Retina (tissue), 1 donor: ENCODE measurements at regions not wholly inside any gene's neighbourhood (a gene's known extent, or its start where the extent isn't known, plus 50 kb on each side); places are given as distances from the start of the nearest gene placed in this dataset.

Experiments used
- DNase-seq: peaks from one replicate; pipeline ENCODE4 v3.0.0-alpha.2; 2016

- peak; percentile 18 for DNase-seq
Observed at GRCh38 chr9:13430368-13431221, 151.1 kb upstream of the MPDZ start.

- DNase-seq = no peak
Observed at GRCh38 chr9:13429301-13430190, 150.1 kb upstream of the MPDZ start.

DNA sequence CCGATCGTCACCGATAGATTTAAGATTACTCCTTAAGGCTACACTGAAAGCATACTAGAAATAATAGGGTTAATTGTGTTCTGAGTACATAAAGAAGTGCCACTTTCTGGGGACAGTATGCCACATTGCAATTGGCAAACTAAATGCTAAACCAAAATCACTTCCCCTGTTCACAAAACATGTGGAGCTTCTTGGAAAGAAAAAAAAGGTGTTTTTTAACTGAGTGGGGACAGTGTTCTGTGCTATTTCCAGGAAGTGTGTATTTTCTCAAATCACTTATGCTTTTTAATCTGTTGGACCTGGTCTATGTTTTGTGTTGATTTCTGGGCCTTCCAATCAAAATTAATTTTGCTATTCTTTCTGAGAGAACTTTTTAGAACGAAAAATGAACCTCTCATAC, 149.3 kb upstream of the MPDZ start:
- no peak for DNase-seq

GRCh38 chr9:13427587-13427986, 148.1 kb upstream of the MPDZ start:
- DNase-seq = peak; percentile 56

- DNase-seq = no peak
Observed at GRCh38 chr9:13426606-13427005, 147.1 kb upstream of the MPDZ start.

DNA sequence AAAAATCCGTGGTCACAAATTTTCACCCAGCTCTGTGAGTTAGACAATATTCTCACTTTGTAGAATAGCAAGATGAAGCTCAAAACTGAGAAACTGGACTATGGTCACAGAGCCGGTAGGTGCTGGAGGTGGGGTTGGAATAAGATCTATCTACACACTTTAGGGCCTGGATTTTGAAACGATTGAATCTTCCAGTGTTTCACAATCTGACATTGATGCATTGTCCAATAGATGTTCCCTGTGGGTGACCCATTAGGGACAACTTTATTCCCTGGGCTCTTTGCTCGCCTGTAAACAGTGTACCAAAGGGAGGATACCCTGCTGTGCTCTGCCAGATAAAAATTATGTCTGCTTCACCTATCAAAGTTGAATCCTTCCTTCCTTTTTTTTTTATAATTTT, 145.4 kb upstream of the MPDZ start:
- no peak for DNase-seq

DNA sequence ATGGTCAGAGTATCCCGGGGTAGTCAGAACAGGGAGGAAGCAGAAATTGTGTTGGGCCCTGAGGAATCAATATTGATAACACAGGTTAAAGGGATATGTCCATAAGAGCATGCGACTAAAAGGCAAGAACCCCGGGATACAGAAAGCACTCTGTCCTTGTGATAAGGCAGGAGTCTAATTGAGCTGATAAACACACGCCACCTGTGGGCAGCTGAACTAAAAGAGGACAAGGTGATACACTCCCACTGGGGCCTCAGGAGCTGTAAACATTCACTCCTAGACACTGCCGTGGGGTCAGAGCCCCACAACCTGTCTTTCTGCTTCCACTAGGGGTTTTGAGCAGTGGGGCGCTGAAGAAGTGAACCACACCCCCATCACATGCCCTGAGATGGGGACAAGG, 144.7 kb upstream of the MPDZ start:
- DNase-seq = no peak

DNA sequence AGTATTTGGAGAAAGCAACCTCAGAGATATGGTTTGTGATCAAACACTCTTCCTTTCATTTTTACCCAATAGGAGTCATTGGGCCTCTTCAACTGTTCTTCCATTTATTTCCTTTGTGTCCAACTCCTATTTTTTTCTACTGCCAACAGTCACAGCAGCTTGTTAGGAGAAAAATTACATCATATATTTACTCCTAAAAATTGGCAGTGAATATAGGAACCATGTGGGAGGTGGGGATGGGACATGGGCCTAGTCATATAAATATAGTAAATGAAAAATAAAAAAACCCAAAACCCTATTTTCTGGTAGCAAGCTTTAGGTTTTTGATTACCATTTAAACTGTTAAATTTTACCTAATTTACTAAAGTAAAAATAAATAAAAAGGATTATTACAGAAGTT, 134.9 kb upstream of the MPDZ start:
- no peak for DNase-seq

DNA sequence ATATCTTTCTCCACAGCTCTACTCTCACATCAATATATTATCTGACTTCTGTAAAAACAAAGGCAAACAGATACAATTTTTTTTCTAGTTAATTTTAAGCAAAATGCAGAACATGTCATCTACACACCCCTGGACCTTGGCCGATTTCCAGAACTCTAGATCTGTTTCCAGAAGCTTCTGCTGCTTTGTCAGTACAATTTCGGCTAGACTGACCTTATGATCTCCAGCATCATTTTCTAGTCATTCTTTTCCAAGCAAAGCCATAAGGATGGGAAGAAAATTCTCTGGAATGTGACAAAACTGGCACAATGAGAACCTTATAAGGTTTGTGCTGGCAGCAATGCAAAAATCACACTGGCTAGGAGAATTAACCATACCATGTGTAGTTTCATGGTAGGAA, 132.8 kb upstream of the MPDZ start:
- DNase-seq = no peak

GRCh38 chr9:13411791-13412190, 132.3 kb upstream of the MPDZ start:
- DNase-seq = no peak

DNA sequence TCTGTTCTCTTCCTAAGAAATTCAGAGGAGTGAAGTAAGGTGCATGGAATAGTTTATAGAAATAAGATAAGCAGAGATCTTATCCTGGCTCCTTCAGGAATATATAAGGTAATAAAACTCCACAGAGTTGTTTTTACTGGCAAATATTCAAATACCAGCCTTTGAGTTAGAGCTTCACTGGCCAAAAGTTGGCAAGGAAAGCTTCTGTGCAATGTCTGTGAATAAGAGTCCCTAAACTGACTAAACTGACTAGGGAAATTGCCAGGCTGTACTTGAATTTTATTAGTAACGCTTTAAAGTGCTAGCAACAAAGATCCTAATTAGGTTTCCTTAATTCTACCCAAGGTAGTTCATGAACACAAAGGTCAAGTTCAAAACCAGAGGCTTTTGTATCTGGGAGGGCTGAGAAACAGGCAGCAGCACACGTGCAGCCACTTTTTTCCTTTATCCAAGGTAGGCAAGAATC, 131.1 kb upstream of the MPDZ start:
- DNase-seq = no peak

DNA sequence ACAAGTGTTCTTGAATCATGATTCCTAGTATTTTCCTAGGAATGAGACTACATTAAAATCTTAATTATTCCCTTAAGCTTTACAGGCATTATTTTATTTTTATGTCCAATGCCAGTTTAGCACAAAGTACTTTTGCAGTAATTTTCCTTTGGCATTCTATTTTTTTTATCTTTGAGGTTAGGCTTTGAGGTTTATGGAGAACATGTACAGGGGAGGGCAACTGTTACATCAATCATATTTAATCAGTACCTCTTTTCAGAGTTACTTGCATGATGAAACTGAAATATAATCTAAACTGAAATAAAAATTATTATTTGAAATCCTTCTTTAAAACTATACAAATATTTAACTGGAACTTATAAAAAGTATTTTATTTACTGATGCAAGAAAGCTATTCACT, 118.2 kb upstream of the MPDZ start:
- no peak for DNase-seq

GRCh38 chr9:13397220-13397619, 117.7 kb upstream of the MPDZ start:
- DNase-seq = no peak

GRCh38 chr9:13396418-13396817, 116.9 kb upstream of the MPDZ start:
- no peak for DNase-seq

DNA sequence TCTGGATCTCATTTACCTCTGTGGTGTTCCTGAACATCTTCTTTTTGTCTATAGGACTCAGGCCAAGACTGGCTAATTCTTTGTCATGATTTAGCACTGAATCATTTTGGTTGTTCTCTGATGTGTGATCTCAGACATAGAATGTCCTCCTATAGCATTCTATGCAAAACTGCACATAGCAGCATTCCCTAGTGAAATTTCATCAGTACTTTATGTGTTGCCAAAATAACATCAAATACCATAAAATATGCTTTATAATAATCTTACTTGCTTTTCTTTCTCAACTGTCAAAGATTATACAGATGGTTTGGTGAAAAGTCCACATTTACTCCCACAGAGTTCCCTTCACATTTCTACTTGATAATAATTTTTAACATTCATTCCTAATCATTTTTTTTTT, 115.7 kb upstream of the MPDZ start:
- DNase-seq = no peak

GRCh38 chr9:13388157-13388556, 108.7 kb upstream of the MPDZ start:
- DNase-seq = no peak

DNA sequence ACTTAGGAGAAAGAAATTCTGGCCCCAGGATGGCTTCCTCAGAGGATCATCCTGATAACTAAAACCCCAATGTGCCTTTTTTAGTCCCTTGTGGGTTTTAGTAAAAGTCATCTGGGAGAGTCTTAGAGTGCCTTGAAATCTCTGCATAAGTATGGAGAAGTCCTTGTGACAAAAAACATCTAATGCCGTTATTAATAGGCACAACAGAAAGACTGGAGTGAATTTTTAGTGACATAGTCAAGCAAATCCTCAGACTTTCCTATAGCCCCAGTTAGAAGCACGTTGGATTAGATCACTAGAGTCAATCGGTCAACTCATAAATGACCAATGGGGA, 108.2 kb upstream of the MPDZ start:
- no peak for DNase-seq

- DNase-seq = no peak
Observed at GRCh38 chr9:13386935-13387733, 107.6 kb upstream of the MPDZ start.

DNA sequence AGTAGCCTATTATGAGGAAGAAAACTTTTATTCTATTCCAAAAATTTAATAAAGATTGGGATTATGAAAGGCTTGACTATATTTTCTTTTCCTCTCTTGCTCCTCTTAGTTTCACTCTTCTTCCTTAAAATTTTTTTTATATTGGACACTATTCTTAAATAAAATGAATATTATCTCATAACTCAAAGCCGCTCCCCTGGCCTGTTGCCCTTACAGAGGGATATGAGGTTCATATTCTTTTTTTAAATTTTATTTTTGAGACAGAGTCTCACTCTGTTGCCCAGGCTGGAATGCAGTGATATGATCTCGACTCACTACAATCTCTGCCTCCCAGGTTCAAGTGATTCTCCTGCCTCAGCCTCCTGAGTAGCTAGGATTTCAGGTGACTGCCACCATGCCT, 106.8 kb upstream of the MPDZ start:
- DNase-seq = no peak

DNA sequence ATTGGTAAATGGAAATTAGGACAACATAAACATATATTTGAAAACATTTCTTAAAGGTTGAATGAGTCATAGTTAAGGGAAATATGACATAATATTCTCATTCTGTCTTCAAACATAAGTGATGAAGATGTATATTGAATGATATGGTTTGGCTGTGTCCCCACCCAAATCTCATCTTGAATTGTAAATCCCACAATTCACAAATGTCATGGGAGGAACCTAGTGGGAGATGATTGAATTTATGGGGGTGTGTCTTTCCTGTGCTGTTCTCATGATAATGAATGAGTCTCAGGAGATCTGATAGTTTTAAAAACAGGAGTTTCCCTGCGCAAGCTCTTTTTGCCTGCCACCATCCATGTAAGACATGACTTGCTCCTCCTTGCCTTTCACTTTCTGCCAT, 104.4 kb upstream of the MPDZ start:
- DNase-seq = no peak

- DNase-seq = no peak
Observed at GRCh38 chr9:13383216-13383615, 103.7 kb upstream of the MPDZ start.

DNA sequence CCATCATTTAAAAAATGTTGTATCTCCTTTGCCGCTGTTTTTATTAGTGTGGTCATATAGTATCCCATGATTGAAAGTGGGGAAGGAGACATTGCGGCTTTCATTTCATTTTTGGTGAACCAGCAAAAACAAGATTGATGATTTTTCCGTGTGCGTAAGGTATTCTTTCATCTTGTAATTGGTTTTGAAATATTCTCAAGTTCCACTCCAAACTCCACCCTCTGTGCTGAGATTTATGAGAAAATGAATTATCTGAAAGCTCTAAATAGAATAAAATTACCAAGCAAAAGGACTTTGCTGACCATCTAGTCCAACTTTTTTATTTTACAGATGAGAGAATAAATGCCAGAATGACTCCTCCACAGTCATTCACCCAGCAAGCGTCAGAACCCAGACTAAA, 103.1 kb upstream of the MPDZ start:
- no peak for DNase-seq

GRCh38 chr9:13380903-13381302, 101.4 kb upstream of the MPDZ start:
- no peak for DNase-seq
